PC-3 (cell line): ENCODE measurements at regions not wholly inside any gene's neighbourhood (a gene's known extent, or its start where the extent isn't known, plus 50 kb on each side); places are given as distances from the start of the nearest gene placed in this dataset.

ENCODE experiments used
- ATAC-seq: fragments of 200-7000 bp; cut with Tn5 transposase; 2 replicates; pipeline ENCODE4 v1.9.1; 2020; ENCODE audit warnings: mild to moderate bottlenecking, moderate library complexity
- BruUV-seq: library from RNA; stranded (reverse); fragments of 400-500 nt; replicated peaks from 2 replicates; lab custom pipeline; 2021; lab: Mats Ljungman, UMichigan
- CTCF ChIA-PET: fragments of 300-600 bp; sonication (Branson Sonifier 250); formaldehyde crosslinking; loops from one replicate; lab custom pipeline; 2022; ENCODE audit warnings: antibody characterized with exemption; lab: Charles Lee
- POLR2A ChIA-PET: fragments of 300-600 bp; sonication (Branson Sonifier 250); formaldehyde crosslinking; loops from one replicate; lab custom pipeline; 2022; ENCODE audit warnings: antibody characterized with exemption; ENCODE audit not compliant: unreplicated experiment; lab: Charles Lee
- DNase-seq: peaks from one replicate; pipeline ENCODE4 v3.0.0-alpha.2; 2015
- H2AFZ ChIP-seq: fragments of 300-600 bp; sonication (generic); 2 replicates; pipeline ENCODE4 v1.6.0; 2016; ENCODE audit warnings: antibody characterized with exemption, low read length
- H3F3A ChIP-seq: fragments of 300-600 bp; sonication (generic); one replicate; pipeline ENCODE4 v1.6.0; 2017; ENCODE audit warnings: antibody characterized with exemption, low read length, control low read depth, mild to moderate bottlenecking; ENCODE audit not compliant: unreplicated experiment
- H3K27ac ChIP-seq: fragments of 300-600 bp; sonication (generic); 2 replicates; pipeline ENCODE4 v1.5.1; 2016; ENCODE audit warnings: mild to moderate bottlenecking, low read length
- H3K27me3 ChIP-seq: fragments of 300-600 bp; sonication (generic); 2 replicates; pipeline ENCODE4 v1.6.1; 2016; ENCODE audit warnings: low read length, mixed read lengths
- H3K36me3 ChIP-seq: fragments of 300-600 bp; sonication (generic); 2 replicates; pipeline ENCODE4 v1.6.1; 2016; ENCODE audit warnings: low read depth, mixed run types, low read length, mixed read lengths
- H3K4me1 ChIP-seq: fragments of 300-600 bp; sonication (generic); 2 replicates; pipeline ENCODE4 v1.5.1; 2016; ENCODE audit warnings: low read length; ENCODE audit not compliant: insufficient read depth
- H3K4me2 ChIP-seq: fragments of 300-600 bp; sonication (generic); 2 replicates; pipeline ENCODE4 v1.6.0; 2016; ENCODE audit warnings: low read length
- H3K4me3 ChIP-seq: fragments of 300-600 bp; sonication (generic); 2 replicates; pipeline ENCODE4 v1.5.1; 2016; ENCODE audit warnings: mild to moderate bottlenecking, low read length, mixed read lengths
- H3K79me2 ChIP-seq: fragments of 300-600 bp; sonication (generic); 2 replicates; pipeline ENCODE4 v1.6.1; 2017; ENCODE audit warnings: low read length, mixed read lengths
- H3K9ac ChIP-seq: fragments of 300-600 bp; sonication (generic); 2 replicates; pipeline ENCODE4 v1.6.0; 2016; ENCODE audit warnings: mild to moderate bottlenecking, low read length
- H3K9me2 ChIP-seq: fragments of 300-600 bp; sonication (generic); replicated peaks from 2 replicates; pipeline ENCODE4 v1.6.1; 2016; ENCODE audit warnings: mixed run types, low read length, mixed read lengths
- H3K9me3 ChIP-seq: fragments of 300-600 bp; sonication (generic); 2 replicates; pipeline ENCODE4 v1.6.1; 2016; ENCODE audit warnings: low read length, mixed read lengths
- H4K20me1 ChIP-seq: fragments of 300-600 bp; sonication (generic); 2 replicates; pipeline ENCODE4 v1.6.1; 2016; ENCODE audit warnings: low read length, mixed read lengths
- EZH2 ChIP-seq: fragments of 300-600 bp; sonication (generic); IDR thresholded peaks from one replicate; pipeline ENCODE4 v1.6.1; 2017; ENCODE audit warnings: antibody characterized with exemption, mild to moderate bottlenecking, low read length; ENCODE audit not compliant: unreplicated experiment
- EZH2phosphoT487 ChIP-seq: fragments of 300-600 bp; sonication (generic); IDR thresholded peaks from 2 replicates; pipeline ENCODE4 v1.6.1; 2018; ENCODE audit warnings: mild to moderate bottlenecking, antibody characterized with exemption, low read length, borderline replicate concordance
- intact Hi-C: fragments of 100-400 bp; cut with micrococcal nuclease; formaldehyde crosslinking; loops from 2 replicates; pipeline ENCODE4 v1.9.0; 2023
- TF ChIP-seq, protein P1 (sequence below): fragments of 300-600 bp; sonication (generic); conservative IDR thresholded peaks from 2 replicates; pipeline ENCODE4 v1.5.1; 2017; ENCODE audit warnings: antibody characterized with exemption, low read depth, mild to moderate bottlenecking, low read length

DNA sequence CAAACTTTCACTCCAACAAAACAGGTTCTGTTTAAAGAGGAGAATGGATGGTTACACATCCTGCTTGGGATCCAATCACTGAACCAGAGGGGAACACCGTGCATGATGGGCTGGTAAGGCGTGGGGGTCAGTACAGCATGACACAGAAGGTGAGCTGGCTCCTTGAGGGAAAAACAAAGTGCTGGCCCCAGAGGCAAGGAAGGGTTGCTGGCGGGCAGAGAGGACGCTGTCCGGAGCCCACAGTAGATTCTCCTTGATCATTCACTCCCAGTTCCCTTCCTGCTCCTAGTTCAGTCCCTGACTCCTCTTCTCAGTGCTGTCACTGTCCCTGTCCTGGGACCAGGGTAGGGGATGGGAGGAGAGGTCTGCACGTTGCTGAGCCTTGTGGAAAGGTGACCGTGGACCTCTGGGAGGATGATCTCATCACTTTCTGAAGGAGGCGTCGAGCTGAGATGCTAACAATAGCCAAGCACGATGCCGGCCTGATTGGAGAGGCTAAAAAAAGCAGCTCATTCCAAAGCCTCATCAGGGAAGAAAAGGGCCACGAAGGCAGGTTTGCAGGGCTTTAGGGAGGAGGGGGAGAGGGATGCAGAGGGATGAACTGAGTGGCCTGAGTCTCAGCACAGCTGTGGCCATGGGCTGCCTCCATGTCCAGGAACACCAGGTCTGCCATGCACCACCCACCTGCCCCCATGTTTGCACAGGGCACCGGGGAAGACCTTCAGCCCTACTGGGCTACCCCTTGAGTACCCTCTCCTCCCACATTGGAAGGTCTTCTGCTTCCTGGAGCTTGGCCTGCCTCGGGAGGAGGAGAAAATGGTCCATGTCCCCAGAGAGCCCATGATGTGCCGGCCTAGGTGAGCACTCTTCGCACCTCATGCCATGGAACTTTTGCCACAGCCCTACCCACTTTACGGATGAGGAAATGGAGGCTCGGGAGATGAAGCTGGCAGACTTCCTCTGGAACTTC is 72.7 kb upstream of the RTL6 start:
- DNase-seq (no peak), ATAC-seq (no peak)

DNA sequence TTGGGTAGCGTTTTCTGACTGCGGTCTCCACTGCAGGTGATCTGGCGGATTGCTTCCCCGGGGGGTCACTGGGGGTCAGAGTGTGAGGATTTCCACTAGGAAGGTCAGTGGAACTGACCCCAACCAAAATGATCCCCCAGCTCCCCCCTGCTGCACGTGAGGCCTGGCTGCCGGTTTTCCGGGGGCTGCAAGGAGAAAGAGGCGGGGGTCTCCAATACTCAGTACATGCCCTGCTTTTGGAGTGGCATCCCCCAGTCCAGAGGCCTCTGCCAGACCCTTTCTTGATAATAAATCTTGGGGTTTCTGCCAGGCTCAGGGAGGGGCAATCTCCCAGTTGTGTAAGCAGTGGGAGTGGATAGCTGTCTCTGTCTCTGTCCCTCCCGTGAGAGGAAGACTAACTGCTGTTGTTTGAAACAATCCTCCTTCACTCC is 71.5 kb upstream of the RTL6 start:
- TF ChIP-seq, protein P1, sequence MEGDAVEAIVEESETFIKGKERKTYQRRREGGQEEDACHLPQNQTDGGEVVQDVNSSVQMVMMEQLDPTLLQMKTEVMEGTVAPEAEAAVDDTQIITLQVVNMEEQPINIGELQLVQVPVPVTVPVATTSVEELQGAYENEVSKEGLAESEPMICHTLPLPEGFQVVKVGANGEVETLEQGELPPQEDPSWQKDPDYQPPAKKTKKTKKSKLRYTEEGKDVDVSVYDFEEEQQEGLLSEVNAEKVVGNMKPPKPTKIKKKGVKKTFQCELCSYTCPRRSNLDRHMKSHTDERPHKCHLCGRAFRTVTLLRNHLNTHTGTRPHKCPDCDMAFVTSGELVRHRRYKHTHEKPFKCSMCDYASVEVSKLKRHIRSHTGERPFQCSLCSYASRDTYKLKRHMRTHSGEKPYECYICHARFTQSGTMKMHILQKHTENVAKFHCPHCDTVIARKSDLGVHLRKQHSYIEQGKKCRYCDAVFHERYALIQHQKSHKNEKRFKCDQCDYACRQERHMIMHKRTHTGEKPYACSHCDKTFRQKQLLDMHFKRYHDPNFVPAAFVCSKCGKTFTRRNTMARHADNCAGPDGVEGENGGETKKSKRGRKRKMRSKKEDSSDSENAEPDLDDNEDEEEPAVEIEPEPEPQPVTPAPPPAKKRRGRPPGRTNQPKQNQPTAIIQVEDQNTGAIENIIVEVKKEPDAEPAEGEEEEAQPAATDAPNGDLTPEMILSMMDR, result no peak
- TF ChIP-seq EZH2phosphoT487 (no peak), EZH2 (no peak)
- Histone ChIP-seq H3K79me2 (no peaks in the 10 kb centered on the region), H3K9me3 (no peaks in the 10 kb centered on the region), H3K4me1 (0 out of 2 replicates have a peak, but pooled peaks cover 5% of the 10 kb centered on the region), H3K36me3 (no peaks in the 10 kb centered on the region), H3K9ac (no peak overlapping the region), H3K9me2 (no peaks in the 10 kb centered on the region), H3K4me2 (no peak overlapping the region), H3F3A (no peaks in the 10 kb centered on the region), H2AFZ (no peak overlapping the region), H4K20me1 (no peaks in the 10 kb centered on the region), H3K4me3 (no peak overlapping the region), H3K27me3 (no peaks in the 10 kb centered on the region), H3K27ac (no peak overlapping the region)
- POLR2A ChIA-PET, result no interaction called here
- ATAC-seq (no peak), DNase-seq (no peak)
- BruUV-seq, result no TSS peak
- CTCF ChIA-PET, result no interaction called here
- intact Hi-C loops, result no loop called here

More for the DNA sequence above, 72.7 kb upstream of the RTL6 start:
- ChIA-PET CTCF (no interaction called here), POLR2A (no interaction called here)
- Histone ChIP-seq H3F3A (no peaks in the 10 kb centered on the region), H3K36me3 (no peaks in the 10 kb centered on the region), H3K9me3 (no peaks in the 10 kb centered on the region), H3K4me2 (no peak overlapping the region), H3K4me1 (0 out of 2 replicates have a peak, but pooled peaks cover 5% of the 10 kb centered on the region), H3K4me3 (no peak overlapping the region), H3K9me2 (no peaks in the 10 kb centered on the region), H2AFZ (no peak overlapping the region), H3K27me3 (no peaks in the 10 kb centered on the region), H3K9ac (no peak overlapping the region), H4K20me1 (no peaks in the 10 kb centered on the region), H3K79me2 (no peaks in the 10 kb centered on the region), H3K27ac (no peak overlapping the region)
- intact Hi-C loops, result no loop called here
- TF ChIP-seq EZH2phosphoT487, result no peak
- TF ChIP-seq, protein P1, result no peak
- TF ChIP-seq EZH2, result no peak
- no TSS peak for BruUV-seq
